ENCODE measurements at regions not wholly inside any gene's neighbourhood (a gene's known extent, or its start where the extent isn't known, plus 50 kb on each side); places are given as distances from the start of the nearest gene placed in this dataset.
"Not testable (repeated sequence)": the region's sequence is repeated elsewhere in the genome, so short reads cannot be mapped to it uniquely, and the experiment has no call there.

DNA sequence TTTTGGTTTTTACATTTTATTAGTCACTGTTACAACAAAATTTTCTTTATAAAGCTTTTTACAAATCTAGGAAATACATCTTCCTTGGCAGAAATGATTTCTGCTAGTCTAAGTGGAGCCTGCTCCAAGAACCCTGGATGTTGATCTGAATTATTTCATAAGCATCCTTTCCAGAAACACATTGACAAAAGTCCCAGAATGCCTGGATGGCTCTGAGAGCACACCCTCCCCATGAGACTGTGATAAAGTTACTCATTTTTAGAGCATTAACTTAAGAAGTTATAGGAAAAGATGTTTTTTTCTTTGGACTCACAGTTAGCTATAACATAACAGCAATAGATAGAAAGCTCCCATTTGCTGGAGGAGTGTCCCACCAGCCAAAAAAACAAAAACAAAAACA, 559.6 kb upstream of the SPRY2 start:
- no peak for DNase-seq

DNA sequence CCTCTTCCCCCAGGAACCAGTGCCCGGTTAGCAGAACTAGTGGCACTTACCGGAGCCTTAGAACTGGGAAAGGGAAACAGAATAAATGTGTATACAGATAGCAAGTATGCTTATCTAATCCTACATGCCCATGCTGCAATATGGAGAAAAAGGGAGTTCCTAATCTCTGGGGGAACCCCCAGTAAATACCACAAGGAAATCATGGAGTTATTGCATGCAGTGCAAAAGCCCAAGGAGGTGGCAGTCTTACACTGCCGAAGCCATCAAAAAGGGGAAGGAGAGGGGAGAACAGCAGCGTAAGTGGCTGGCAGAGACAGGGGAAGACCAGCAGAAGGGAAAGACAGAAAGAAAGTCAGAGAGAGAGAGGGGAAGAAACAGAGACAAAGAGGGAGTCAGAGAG, 556.7 kb upstream of the SPRY2 start:
- not testable (repeated sequence) for DNase-seq

GRCh38 chr13:80894917-80895316, 554.0 kb upstream of the SPRY2 start:
- DNase-seq = no peak

DNA sequence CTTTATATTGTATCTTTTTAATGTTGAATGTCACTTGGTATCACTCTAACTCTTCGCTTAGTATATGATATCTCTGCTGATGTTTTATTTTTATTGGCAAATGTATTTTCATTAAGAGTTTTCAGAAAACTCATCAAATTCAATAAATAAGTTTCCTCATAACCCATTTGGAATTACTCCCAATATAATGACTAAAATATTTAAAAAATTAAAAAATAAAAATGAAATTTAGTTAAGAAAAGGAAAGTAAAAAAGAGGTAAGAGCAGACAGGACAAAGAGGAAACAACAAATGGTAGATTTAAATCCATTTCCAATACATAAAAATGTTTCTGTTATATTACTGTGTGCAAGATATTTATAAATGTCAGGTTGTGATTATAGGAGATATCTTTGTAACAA, 548.9 kb upstream of the SPRY2 start:
- DNase-seq = no peak

GRCh38 chr13:80888390-80888789, 547.5 kb upstream of the SPRY2 start:
- DNase-seq = no peak

- no peak for DNase-seq
Measured at GRCh38 chr13:80884056-80884785, 543.3 kb upstream of the SPRY2 start.

- DNase-seq = no peak
Measured at GRCh38 chr13:80883545-80883944, 542.6 kb upstream of the SPRY2 start.

- DNase-seq = no peak
Measured at GRCh38 chr13:80881942-80882445, 541.1 kb upstream of the SPRY2 start.

GRCh38 chr13:80881495-80881894, 540.6 kb upstream of the SPRY2 start:
- no peak for DNase-seq

DNA sequence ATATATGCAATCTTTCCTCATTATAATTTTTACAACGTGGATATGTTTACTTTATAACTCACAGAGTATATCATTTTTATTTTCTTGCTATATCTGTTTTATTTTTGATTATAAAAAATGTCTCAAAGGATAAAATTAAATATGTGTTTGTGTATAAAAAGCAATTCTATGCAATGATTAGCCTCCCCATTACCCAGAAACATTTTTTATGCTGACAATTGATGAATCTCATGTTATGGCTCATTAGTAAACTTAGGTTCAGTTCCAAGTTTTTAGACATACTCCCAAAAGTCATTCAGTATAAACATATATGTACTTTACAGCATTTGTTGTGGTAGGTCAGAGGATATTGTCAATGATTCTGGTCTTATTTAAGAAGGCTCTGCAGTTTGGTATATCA, 540.1 kb upstream of the SPRY2 start:
- no peak for DNase-seq

GRCh38 chr13:80877944-80878241, 537.0 kb upstream of the SPRY2 start:
- DNase-seq = no peak

GRCh38 chr13:80877209-80877943, 536.5 kb upstream of the SPRY2 start:
- DNase-seq = no peak

- no peak for DNase-seq
Measured at GRCh38 chr13:80873589-80873988, 532.7 kb upstream of the SPRY2 start.

- DNase-seq = not testable (repeated sequence)
Measured at GRCh38 chr13:80871971-80872370, 531.0 kb upstream of the SPRY2 start.

DNA sequence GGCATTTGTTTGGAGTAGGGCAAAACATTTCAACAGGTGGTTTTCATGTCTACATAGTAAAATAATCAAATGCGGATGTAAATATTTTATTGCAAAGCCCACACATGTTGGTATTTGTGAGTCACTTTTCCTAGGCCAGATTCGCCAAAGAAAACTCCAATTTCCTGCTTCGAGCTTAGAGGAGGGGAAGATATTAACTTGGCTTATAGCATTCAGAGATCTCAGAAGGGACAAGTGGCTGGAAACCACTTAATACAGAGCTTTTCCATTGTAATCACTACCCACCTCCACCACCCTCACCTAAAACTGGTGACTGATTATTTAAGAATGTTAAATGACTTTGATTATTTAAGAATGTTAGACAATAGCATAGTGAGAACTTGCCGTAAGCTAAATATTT, 530.6 kb upstream of the SPRY2 start:
- DNase-seq = no peak

- DNase-seq = no peak
Measured at GRCh38 chr13:80870186-80870585, 529.3 kb upstream of the SPRY2 start.

DNA sequence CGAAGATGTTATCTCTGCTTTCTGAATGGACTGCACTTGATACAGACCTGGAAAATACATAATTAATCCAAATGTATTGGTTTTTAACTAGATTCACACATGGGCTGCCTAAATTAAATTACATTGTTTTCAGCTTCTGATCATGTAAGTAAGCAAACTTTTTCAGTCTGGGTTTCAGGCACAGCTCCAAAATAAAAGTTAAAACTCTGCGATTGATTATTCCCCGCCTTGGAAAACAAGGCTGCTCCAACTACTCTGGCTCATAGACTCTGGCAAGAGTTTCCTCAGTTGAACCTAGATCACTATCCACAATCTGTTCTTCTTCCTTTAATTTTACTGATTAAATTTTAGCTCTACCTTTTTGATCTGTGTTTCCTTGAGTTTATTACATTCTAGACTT, 526.0 kb upstream of the SPRY2 start:
- no peak for DNase-seq

- no peak for DNase-seq
Measured at GRCh38 chr13:80865329-80865728, 524.4 kb upstream of the SPRY2 start.

DNA sequence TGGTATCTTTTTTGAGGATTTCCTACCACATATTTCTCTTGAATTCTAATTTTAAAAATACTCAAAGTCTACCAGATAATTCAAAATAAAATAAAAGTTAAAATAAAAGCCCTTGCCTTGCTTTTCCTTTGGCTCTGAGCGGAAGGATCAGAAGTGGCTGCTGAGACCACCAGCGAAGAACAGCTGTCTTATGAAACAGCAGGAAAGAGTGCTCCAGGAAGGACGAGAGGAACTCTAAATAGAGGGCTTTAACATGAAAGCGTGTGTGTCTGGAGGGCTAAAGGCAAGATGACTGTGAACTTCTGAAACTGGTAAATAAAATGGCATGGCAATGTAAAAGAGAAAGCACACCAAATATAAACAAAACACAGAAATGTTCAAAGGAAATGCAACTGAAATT, 521.5 kb upstream of the SPRY2 start:
- no peak for DNase-seq

DNA sequence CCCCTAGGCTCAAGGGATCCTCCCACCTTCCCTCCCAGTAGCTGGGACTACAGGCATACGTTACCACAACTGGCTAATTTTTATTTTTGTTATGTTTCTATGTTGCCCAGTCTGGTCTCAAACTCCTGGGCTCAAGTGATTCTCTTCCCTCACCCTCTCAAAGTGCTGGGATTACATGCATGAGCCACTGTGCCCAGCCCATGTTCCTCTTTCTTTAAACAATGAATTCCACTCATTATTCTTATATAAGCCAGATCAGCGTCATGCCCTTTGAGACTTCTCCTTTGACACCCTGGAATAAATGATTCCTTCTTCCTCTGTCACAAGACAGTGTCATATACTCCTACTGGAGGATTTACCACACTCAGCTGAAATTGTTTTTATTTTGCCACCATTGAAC, 519.9 kb upstream of the SPRY2 start:
- DNase-seq = no peak

GRCh38 chr13:80858131-80858530, 517.2 kb upstream of the SPRY2 start:
- no peak for DNase-seq

DNA sequence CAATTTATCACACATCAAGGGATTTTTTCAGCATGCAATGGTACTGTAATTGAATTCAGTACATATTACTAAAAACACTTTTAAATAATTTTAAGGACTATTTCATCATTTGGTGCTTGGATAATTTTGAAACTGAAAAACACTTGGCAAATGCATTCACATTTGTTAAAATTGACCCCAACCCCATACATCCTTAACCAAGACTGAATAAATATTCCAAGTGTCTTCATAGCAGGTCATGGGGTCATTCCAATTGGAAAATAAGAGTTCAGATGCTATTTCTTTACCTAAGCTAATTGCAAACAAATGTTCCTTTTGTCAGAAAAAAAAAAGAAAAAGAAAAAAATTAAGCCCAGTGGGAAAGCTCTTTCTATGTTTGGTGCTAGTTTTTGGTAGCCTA, 516.4 kb upstream of the SPRY2 start:
- no peak for DNase-seq

DNA sequence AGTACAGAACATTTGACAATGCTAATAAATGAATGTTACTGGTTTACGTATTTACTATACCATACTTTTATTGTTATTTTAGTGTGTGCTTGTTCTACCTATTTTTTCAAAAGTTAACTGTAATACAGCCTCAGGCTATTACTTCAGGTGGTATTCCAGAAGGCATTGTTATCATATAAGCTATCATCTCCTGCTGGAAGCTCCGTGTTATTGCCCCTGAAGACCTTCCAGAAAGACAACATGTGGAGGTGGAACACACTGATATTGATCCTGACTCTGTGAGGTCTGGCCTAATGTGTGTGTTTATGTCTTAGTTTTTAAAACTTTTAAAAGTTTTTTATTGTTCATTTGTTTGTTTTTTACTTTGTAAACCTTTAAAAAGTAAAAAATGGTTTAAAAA, 509.8 kb upstream of the SPRY2 start:
- DNase-seq = no peak

DNA sequence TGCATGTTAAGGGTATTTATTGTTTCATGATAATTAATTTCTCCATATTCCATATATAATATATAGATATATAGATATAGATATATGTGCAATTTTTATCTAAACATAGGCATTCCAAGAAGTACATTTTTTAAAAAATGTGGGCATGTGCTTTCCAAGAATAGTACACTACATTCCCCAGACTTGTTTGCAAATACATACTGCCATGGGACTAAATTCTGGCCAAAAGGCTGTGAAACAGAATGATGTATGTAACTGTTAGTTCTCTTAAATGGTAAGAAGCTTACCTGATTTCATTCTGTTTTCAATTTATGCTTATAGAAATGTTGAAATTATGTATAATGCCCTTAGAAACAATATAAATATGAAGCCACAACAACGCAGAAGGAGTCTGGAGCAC, 503.2 kb upstream of the SPRY2 start:
- no peak for DNase-seq

DNA sequence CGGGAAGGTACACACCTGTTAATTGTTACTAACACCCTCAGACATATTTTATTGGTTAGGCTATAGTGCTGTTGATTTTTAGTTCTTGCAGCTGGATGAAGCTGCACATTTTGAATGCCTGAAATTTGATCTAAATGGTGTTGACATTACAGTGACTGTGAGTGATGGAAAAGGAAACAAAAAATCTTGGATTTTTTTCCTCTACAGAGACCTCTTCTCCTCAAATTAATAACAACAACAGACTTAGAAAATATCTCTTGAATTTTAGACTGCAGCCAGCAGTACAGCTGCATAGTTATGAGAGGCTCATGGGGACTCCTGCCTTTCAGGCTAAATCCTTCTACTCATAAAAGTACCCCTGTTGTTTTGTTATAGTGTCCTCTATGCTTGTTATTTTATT, 500.5 kb upstream of the SPRY2 start:
- no peak for DNase-seq

Data from NCI-H2107 (cell line).